ENCODE measurements at regions not wholly inside any gene's neighbourhood (a gene's known extent, or its start where the extent isn't known, plus 50 kb on each side); places are given as distances from the start of the nearest gene placed in this dataset.
"Not testable (repeated sequence)": the region's sequence is repeated elsewhere in the genome, so short reads cannot be mapped to it uniquely, and the experiment has no call there.

DNA sequence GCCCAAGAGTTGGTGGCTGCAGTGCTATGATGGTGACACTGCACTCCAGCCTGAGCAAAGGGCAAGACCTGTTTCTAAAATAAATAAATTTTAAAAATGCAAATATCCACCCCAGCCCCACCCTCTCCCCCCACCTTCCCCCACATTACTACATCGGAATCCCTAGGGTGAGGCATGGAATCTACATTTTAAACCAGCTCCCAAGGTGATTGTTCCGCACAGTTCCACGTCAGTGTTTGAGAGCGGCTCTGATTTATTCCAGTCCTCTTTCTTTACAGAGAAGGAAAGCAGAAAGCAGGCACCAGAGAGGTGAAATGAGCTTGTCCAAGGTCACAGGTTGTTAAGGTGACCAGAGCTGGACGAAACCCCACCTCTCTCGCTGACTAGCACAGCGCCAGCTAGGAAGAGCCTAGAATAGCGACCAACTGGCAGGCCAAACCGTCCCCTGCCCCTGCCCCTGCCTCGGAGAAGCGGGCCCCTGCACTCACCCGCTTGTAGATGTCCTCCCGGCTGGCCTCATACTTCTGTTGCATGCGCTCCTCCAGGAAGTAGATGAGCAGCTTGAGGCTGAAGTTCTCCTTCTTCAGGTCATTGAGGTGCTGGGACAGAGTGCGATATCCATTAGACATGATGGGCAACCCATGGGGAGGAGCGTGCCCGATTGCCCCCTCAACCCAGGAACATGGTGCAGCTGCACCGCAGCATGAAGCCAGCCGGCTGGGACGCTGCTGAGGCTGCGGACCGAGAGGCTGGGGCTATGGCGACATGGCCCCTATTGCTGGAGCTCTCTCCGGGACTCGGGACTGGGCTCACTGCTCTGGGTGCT is 103.7 kb upstream of the NBPF26 start:
- DNase-seq: not testable (repeated sequence)

- DNase-seq: not testable (repeated sequence)
These were observed 103.1 kb upstream of the NBPF26 start for GRCh38 chr1:120620693-120620969.

DNA sequence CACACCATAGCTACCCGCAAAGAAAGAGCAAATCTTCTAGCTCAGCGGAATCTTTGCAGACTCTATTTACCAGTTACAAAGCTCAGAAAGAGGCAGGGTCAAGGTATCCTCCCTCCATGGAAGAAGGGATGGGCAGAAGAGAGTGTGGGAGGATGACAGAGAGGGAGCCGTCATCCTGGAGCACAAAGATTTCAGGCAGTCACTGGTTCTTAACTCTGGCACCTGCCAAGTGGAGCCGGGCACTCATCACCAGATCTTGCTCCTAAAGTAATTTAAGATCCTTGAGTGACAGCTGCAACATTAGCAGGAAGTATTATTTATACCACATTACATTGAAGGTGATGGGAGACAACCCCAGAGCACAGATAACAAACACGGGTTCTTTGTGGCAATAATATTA is 102.5 kb upstream of the NBPF26 start:
- DNase-seq: not testable (repeated sequence)

- not testable (repeated sequence) for DNase-seq
These were observed 100.2 kb upstream of the NBPF26 start for GRCh38 chr1:120623539-120623938.

- DNase-seq: not testable (repeated sequence)
These were observed 99.1 kb upstream of the NBPF26 start for GRCh38 chr1:120624565-120625064.

- not testable (repeated sequence) for DNase-seq
These were observed 93.8 kb upstream of the NBPF26 start for GRCh38 chr1:120629832-120630455.

DNA sequence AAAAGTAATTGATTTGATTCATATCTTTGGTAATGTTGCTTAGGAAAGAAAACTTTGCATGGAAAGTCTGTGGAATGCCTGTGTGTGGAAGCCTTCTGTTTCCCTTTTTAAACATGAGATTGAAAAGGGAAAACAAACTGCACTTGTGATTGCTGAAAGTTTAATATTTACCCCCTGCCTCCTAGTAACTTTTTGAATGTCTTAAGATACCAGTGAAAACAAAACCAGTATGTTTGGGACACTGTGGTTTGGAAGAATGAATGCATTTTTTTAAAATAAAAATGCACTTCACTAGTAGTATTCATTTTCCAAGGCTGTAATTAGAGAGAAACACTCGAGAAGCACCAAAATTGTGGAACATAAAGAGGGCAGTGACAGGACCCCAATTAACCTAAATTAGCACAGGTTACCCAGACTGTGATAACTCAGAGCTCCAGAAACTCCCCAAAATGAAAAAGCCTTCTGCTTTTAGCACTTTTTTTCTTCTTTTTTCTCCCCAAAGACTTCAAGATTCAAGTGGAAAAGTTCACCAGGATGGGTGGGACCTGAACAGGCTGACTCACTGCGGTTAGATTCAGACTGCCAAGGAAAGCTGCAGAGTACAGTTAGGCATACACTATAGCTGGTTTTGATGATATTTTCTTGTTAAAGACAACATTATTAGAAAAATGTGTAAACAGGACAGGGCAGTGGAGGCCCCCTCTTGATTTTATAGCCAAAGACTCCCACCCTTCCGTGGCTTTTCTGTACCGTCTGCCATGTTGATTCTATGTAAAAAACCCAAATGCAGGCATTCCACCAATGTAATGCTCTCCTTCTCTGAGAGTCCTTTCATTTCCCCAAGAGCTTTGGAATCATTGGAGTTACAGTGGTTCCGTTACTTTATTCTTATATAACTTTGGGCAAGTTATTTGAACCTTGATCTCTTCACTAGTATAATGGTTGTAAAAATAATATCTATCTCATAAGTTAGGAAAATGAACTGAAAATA is 88.6 kb upstream of the NBPF26 start:
- not testable (repeated sequence) for DNase-seq

DNA sequence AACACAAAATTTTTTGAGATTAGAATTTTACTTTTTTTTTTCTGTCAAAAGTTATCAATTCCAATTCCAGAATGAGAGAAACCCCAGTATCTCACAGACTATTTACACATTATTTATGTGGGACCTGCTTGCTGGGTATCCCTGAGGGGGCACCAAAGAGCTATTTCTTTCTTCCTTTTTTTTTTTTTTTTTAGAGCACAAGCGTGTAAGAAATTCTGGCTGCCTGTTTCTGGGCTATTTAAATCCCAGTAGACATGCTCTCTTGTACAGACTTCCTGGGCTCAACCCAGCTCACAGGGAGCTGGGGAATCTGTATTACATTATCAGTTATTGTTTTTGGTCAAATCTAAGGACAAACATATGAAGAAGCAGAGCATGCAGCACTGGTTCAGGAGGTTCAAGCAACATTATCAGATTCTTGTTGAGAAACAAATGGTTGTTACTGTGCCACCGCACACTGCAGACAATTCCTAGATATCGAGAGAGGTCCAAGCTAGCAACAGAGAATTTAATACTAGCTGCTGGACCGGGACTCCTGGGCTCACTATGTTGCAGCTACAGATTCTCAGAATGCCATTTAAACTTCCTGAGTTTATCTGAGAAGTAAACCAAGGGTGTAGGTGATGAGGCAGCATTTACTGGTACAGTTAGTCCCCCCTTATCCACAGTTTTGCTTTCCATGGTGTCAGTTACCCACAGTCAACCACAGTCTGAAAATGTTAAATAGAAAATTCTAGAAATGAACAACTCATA is 83.3 kb upstream of the NBPF26 start:
- not testable (repeated sequence) for DNase-seq

GRCh38 chr1:120641014-120641302 is 82.8 kb upstream of the NBPF26 start:
- not testable (repeated sequence) for DNase-seq

- DNase-seq: not testable (repeated sequence)
These were observed 76.6 kb upstream of the NBPF26 start for GRCh38 chr1:120647182-120647581.

DNA sequence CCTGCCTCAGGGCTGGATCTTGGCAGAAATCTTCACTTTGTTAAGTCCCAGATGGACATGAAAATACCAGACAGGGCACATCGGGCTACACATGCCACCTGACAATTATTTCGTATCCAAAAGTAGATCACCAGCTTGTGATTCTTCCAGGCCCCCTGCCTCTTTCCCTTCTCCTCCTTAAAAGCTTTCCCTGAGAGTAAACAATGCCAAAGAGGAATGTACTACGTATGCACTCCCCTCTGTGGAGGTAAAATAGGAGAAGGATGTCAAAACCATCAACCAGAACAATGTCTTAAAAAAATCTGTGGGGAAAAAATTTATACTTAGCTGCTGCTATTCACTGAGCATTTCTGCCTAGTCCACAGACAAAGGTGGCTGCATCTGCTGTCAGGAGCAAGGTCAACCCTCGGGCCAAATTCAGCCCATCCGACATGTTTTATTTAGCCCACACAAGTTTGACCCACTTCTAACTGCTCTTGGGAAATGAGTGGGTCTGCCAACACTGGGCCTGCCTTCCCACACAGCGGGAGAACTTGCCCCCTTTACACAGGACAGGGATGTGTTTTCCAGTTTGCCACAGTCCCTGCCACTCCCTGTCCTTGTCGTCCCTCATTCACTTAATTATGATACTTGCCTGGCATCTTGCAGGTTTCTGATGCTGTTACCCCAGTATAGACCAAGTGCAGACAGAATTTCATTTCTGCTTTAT is 74.7 kb upstream of the NBPF26 start:
- not testable (repeated sequence) for DNase-seq

- not testable (repeated sequence) for DNase-seq
These were observed 74.0 kb upstream of the NBPF26 start for GRCh38 chr1:120649730-120650129.

GRCh38 chr1:120654114-120654513 is 69.6 kb upstream of the NBPF26 start:
- DNase-seq: not testable (repeated sequence)

GRCh38 chr1:120655394-120655793 is 68.4 kb upstream of the NBPF26 start:
- not testable (repeated sequence) for DNase-seq

DNA sequence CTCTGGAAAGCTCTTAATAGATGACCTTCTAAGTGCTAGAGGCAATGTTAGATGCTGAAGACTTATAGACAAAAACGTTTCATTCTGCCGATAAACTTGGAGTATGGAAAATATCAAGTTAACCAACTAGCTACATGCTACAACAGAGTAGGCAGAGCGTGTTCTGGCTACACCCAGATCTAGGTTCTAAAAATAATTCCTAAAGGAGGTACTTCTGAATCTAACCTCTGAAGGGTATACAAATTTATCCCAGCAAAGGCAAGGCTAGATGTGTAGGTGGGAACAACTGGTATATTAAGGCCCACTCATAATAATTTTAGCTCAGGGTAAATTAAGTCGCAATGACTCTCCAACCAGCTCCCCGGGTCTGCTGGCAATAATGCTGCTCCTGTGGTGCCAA is 67.6 kb upstream of the NBPF26 start:
- not testable (repeated sequence) for DNase-seq

GRCh38 chr1:120657804-120658203 is 65.9 kb upstream of the NBPF26 start:
- not testable (repeated sequence) for DNase-seq

DNA sequence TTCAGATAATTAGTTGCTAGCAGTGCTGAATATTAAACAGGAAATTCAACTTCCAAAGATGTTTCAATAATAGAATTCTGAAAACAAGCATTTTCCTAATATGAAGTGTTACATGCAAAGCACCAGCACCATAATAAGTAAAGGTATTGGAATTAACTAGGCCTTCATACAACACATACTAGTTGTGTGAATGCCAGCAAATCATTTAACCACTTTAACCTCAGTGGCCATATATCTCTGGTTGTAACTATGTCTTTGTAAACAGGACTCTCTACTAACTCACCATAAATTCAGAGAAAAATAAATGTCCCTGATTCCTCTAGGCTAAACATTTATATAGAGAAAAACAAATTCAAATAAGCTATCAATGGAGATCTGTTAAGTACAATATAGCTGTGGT is 65.1 kb upstream of the NBPF26 start:
- DNase-seq: not testable (repeated sequence)

GRCh38 chr1:120659133-120659532 is 64.6 kb upstream of the NBPF26 start:
- not testable (repeated sequence) for DNase-seq

DNA sequence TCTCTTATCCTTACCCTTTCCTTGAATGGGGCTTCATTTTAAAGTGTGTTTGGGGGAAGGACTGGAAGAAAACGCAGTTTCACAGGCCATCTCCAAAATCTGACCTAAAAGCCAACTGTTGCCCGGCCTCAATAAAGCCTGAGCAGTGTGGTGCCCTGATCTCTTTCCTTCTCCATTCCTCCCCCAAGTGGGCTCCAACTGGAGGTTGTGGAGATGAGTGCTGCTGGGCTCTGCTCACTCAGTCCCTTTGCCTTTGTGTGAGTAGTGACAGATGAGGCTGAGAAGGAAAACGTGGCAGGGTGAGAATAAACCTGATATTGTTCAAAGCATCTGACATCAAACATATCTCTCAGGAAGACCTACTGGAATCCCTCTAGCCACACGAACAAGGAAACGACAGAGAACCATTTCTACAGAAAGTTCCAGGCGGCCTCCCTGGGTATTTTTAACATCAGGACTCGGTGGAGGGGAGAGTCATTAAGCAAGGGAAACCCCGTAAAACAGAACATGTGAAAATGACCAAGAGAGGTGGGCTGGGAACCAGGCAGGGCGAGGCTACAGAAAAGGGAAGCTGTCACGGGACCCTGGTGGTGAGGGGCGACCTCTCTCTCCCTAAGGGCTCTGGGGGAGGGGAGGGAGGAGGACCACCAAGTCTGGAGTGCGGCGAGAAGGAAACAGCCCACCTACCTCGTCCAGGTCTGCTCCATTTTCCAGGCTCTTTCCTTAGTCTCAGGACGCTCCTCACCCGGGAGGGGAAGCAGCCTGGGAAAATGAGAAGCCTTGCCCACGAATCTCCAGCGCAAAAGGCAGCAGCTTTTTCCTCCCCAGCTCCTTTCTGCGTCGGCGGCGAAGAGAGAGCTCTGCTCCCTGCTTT is 59.1 kb upstream of the NBPF26 start:
- not testable (repeated sequence) for DNase-seq

DNA sequence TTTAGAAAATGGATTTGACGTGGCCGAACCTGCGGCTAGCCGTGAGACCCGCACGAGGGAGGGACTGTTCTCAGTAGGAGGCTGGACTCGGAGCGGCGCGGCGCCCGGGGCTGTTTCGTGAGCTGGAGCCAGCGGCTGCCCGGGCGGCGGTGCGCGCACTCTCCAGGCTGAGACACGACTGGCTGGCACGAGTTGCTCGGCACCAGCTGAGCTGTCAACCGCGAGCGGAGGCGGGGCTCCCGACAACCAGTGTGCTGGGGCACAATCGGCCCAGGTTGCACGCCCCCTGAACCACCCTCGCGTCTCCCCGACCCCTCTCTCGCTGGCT is 58.5 kb upstream of the NBPF26 start:
- not testable (repeated sequence) for DNase-seq

GRCh38 chr1:120668187-120668586 is 55.6 kb upstream of the NBPF26 start:
- not testable (repeated sequence) for DNase-seq
